HG03135 (cell line): ENCODE measurements at regions not wholly inside any gene's neighbourhood (a gene's known extent, or its start where the extent isn't known, plus 50 kb on each side); places are given as distances from the start of the nearest gene placed in this dataset.

Experiments
- ATAC-seq: cut with Tn5 transposase; IDR thresholded peaks from one replicate; pipeline ENCODE4 v1.9.1; 2021; ENCODE audit warnings: mild to moderate bottlenecking, moderate library complexity; ENCODE audit not compliant: unreplicated experiment

DNA sequence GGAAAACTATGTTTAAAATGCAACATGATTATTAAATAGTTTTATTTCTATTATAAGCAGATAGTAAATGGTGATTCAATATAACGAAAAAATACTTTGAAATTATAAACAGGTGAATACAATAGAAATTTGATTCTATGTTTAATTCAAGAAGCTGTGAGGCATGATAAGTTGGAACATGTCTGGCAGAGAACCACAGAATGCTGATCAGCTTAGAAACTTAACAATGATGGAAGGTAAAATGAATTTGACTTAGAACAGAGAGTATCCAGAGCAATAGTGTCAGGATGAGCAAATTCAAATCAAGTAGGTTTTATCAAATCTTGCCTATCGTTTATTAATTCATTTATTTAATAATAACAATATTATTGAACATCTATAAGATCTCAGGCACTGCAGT, 83.4 kb upstream of the ADGRL4 start:
- ATAC-seq, result no peak

DNA sequence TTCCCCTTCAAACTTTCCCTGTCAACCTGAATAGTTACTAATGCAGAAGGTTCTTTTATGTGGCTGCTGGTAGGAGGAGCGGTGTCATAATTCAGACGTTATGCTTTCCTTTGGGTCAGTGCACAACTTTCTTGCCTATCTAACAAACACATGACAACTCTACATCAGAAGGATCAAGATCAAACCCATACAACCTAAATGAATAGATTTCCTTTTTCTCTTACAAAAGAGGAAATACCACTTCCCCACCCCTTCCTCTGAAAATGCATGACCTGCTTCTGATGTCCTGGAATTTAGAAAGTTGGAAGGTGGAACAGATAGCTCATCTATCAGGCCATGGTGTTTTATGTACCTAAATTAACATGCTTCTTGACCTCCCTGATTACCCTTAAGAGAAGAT, 75.7 kb upstream of the ADGRL4 start:
- ATAC-seq, result no peak

DNA sequence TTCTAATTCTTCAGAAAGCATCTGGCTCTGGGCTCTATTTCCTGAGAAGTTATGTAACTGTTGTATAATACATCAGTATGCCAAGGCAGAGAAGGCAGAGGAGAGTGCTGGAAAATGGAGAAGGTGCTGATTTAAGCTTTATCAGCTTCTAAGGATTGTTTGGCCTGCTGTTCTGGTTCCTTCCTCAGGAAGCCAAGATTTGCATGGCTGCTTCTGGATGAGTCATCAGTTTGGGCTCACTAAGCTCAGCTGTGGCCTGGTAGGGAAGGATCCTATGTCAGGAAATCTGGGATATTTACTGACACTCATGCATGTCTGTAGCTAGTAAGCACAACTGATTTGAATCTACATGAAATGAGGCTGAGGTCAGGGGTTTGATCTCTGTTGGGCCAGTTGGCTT, 73.2 kb upstream of the ADGRL4 start:
- no peak for ATAC-seq

DNA sequence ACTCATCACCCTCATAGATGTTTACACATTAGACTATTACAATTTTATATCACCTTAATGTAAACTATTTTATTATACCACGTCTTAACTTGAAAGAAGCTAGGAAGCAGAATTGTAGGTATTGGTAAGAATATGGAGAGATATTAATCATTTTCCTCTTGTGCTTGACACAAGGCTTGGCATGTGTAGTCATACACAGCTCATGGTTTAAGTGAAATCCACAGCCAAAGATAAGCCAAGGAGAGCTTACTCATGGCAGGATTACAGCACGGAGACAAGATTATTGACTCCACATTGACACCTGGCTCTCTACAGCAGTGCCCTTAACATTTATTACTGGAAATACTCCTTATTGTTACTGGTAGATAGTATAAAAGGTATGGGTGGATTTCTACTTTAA, 68.4 kb upstream of the ADGRL4 start:
- ATAC-seq, result no peak

DNA sequence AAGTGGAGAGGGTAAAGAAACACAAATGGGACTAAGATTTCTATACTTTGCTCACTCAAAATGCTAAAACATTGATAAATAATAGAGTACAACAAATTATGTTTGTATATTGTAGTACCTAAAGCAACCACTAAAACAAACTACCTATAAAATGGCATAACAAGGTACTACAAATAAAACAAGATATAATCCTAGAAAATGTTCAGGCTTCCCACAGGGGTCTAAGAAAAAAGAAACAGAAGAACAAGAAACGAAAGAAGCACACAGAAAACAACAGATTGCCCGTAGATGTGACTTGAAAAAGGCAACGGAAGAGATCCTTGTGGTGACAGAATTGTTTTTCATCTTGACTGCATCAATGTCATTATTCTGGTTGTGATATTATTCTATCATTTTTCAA, 63.3 kb upstream of the ADGRL4 start:
- no peak for ATAC-seq

DNA sequence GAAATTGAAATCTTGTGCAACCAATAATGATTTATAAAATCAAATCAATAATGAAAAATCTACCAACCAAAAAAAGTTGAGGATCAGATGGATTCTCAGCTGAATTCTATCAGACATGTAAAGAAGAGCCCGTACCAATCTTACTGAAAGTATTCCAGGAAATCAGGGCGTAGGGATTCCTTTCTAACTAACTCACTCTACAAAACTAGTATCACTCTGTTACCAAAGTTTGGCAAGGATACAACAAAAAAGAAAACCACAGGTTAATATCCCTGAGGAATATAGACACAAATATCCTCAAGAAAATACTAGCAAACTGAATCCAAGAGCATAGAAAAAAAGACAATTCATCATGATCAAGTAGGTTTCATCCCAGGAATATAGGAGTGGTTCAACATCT, 52.8 kb upstream of the ADGRL4 start:
- ATAC-seq, result no peak
